DMS79 (cell line): ENCODE measurements at regions not wholly inside any gene's neighbourhood (a gene's known extent, or its start where the extent isn't known, plus 50 kb on each side); places are given as distances from the start of the nearest gene placed in this dataset.

Experiments
- DNase-seq: peaks from one replicate; lab custom pipeline; 2025; lab: John Stamatoyannopoulos, UW

DNA sequence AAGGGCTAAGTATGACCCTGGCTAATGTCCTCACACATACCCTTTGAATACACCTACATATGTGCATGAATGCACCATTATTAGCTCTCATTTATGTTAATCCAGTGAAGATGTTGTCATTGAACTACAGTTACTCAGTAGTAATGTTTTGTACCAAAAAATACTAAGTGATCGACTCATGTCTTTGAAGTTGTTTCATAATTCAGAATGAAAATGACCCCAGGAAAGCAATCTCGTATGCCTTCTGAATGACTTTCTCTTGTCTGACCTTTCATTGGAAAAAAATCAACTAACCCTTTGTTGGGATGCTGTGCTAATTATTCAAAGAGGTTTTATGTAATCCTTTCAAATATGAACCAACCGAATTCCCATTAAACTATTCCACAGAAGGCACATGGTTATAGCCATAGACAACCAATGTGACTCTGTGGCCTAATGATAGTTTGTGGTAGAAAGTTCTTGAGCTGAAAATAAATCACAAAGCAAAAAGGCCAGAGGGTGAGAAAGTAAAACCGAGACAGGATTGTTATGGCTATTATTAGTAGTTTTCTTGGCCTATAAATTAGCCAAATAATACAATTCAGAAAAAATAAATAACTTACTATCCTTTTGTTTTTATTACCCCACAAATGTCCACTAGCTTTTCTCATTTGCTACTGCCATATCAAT is 86.8 kb upstream of the STARD13 start:
- no peak for DNase-seq

DNA sequence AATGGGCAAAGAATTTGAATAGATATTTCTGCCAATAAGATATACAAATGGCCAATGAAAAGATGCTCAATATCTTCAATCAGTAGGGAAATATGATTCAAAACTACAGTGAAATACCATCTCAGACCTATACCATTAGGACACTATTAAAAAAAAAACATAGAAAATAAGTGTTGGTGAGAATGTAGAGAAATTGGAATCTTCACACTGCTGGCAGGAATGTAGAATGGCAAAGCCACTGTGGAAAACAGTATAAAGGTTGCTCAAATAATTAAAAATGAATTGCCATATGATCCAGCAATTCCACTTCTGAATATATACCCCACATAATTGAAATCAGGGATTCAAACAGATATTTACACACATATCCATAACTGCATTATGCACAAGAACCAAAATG is 88.1 kb upstream of the STARD13 start:
- no peak for DNase-seq

DNA sequence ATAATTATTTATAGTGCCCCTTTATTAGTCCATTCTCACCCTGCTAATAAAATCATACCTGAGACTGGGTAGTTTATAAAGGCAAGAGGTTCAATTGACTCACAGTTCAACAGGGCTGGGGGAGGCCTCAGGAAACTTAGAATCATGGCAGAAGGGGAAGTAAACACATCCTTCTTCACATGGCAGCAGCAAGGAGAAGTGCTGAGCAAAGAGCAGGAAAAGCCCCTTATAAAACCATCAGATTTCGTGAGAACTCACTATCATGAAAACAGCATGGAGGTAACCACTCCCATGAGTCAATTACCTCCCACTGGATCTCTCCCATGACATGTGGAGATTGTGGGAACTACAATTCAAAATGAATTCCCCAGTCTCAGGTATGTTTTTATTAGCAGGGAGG is 89.9 kb upstream of the STARD13 start:
- no peak for DNase-seq

DNA sequence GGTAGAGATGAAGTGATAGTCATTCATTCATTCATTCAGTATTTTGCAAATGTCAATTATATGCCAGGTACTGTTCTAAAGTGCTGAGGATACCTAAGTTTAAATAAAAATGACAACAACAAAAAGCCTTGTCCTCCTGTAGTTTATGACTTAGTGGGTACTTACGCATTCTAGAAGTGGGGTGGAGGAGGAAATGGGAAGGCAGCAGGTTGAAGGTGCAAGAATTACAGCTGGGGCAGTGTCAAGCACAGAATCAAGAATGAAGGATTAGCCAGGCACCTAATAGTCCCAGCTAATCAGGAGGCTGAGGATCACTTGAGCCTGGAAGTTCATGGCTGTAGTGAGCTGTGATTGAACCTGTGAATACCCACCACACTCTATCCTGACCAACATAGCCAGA is 90.7 kb upstream of the STARD13 start:
- no peak for DNase-seq

DNA sequence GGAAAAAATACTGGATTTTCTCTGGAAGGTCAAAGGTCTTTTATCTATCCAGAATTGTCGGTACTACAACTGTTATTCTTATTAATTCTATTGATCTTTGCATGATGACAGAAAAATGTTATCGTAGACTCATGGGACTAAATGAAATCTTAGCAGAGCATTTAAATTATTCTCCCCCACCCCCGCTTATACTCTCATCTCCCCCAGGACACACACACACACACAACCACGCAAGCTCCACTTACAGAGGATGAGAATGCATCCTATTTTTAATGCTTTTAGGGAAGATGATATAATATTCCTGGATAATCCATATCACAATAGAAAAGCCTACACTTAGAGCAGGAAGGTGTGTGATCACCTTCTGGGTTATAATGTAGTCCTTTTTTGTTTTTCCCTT is 91.9 kb upstream of the STARD13 start:
- DNase-seq, result no peak

DNA sequence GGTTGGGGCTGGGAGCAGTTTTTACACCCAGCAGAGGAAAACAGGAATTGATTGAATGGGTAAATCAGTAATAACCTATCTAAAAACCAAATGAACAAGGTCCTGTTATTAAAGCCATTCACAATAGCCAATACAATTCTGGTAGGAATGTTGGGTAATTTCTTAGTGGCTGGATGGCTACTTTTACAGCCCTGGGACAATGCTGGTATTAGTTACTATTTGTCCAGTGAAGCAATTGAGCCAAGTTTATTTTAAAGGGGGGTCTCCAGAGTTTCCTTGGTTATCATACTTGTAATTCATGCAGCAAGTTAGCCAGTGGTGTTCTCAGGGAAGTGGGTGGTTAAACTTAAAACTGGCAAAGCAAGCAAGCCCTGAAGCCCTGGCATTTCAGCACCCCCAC is 92.3 kb upstream of the STARD13 start:
- no peak for DNase-seq

DNA sequence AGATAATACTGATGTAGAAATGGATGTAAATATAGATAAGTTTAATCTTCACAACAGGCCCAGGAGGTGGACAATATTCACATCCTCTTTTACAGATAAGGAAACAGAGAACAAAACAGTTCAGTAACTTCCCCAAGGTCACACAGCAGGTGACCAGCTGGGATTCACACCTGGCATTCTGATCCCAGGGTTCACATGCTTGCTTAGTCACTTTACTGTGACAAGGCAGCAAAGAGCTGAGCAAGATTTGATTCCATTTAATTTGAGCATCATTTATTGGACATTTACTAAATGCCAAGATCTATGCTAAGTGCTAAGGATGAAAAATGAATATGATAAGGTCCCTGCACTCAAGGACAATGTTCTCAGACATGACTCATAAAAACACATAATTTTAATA is 94.1 kb upstream of the STARD13 start:
- DNase-seq, result no peak

GRCh38 chr13:33380487-33381079 is 95.0 kb upstream of the STARD13 start:
- DNase-seq, result no peak

GRCh38 chr13:33381180-33381579 is 95.6 kb upstream of the STARD13 start:
- DNase-seq, result no peak

DNA sequence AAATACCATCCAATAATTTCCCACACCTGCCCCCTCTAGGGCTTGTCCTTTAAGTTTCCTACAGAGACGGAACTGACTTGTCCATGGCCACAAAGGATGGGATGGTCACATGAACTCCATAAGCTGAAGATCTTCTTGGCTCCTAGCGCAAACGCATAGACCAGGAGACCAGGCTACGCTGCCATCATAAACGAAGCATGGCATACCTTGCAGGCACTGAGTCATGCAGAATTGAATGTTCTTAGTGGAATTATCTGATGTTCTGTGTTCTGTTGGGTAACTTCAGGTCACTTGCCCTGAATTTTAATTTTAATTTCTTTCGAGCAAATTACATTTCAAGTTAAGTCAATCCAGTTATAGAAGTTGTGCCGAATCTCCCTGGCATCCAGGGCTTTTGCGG is 96.4 kb upstream of the STARD13 start:
- no peak for DNase-seq

DNA sequence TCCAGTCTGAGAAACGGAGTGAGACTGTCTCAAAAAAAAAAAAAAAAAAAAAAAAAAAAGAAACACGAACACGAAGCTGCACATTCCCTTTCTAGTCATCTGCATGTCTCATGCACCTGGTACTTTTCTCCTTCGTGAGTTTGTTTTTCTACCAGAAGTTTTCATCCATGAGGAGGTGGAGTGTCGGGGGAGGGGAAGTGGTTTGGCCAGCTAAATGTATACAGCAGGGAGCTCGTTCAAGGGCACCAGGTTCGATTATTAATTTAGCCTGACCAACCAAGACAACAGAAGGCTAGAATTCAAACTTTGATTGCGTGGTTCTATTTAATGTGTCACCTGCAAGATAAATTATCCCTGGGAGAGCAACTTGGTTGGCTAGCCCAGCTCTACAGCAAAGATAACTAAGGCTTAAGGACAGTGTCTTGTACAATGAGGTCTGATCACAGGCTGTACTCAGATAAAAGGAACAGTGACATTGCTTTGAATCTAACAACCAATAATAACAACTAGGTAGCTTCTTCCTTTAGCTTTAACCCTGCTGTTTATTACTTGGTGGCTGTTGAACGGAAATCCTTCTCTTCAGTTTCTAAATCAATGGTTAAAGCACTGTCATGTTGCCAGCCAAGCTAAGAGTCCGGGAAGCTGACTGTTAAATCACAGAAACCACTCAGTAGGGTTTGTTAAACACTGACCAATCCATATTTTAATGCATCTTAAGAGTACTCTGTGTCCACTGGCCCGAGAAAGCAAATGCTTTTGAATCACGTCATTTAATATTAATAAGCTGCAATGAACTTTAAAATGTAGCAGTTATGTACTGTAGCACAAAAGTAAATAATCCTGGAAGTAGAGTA is 98.4 kb upstream of the STARD13 start:
- DNase-seq, result peak; percentile 92

DNA sequence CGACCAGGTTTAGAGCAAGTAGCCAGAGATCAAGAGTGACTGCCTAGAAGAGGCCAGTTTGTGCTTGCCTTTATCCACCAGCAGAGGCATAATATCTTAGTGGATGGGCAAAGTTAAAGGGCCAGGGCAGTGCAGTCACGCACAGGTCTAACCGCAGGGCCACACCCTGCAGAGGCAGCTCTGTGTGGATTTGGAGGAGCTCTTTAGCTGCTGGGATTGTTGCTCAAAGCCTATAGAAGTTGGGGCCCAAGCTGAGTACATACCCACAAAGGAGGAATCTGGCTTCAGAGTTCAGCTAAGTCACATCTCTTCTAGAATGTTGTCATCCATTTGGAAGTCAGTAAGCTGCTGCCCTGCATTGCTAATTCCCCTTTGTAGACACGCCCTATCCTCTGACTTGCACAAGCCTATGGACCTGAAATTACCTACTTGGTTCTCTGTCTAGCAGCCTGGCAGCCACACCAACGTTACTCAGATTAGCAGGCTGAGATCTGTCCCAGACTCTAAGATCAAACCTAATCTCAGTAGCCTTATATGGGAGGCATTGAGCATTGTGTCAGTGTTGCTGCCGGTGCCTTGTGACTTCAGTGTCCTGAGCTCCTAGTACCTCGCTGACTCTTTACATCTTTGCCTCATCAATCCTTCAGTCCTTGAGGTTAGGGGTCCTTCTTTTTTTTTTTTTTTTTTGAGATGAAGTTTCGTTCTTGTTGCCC is 102.9 kb upstream of the STARD13 start:
- DNase-seq, result no peak

- DNase-seq, result no peak
Measured at GRCh38 chr13:33392794-33393405, 107.3 kb upstream of the STARD13 start.

DNA sequence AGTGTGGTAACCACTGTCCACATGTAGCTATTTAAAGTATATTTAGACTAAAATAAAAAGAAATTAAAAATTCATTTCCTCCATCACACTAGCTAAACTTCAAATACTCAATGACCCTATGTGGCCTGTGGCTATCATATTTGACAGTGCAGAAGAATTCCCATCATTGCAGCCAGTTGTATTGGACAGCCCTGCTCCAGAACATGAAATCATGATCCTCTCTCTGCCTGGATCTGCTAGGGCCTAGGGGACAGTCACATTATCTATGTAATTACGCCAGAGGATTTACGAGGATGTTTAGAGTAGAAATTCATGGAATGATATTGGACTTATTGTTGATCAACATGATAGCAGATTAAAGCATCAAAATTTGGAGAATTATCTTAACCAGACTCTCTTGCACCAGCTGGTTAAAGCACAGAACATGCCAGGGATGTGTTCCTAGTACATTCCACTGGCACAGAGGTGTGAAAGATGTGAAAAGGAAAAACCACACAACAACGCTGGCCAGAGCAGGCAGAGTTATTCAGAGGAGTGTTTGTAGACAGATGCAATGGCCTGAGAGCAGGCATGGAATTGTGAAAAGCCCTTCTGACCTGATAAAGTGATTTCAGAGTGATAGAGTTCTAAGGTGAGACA is 108.9 kb upstream of the STARD13 start:
- no peak for DNase-seq

GRCh38 chr13:33401238-33401637 is 115.7 kb upstream of the STARD13 start:
- DNase-seq, result peak; percentile 86

- DNase-seq, result no peak
Measured at GRCh38 chr13:33402975-33403374, 117.4 kb upstream of the STARD13 start.

DNA sequence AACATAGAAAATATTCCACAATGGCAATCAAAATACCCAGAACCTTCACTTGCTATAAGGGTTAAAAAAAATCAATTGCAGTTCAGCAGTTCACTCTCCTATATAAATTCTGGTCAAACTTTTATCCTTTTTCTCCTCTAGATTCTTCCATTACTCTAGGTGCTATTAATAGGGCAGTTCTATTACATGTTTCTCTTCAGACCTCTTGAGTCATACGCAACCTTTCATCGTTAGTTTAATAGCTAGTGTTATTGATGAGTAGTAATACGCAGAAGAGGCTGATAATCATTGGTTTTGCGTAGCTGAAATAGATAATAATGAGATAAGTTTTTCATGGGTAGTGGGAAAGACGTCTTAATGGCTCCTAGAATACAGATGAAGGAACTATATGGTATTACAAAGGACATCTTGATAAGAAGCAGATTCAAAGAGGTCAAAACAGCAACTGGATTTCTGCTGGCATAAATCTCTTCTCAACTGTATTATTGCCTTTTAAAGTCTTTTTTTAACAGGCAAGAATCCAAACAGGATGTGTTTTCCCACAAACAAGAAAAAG is 118.3 kb upstream of the STARD13 start:
- DNase-seq, result no peak

GRCh38 chr13:33405371-33405770 is 119.8 kb upstream of the STARD13 start:
- DNase-seq, result no peak

DNA sequence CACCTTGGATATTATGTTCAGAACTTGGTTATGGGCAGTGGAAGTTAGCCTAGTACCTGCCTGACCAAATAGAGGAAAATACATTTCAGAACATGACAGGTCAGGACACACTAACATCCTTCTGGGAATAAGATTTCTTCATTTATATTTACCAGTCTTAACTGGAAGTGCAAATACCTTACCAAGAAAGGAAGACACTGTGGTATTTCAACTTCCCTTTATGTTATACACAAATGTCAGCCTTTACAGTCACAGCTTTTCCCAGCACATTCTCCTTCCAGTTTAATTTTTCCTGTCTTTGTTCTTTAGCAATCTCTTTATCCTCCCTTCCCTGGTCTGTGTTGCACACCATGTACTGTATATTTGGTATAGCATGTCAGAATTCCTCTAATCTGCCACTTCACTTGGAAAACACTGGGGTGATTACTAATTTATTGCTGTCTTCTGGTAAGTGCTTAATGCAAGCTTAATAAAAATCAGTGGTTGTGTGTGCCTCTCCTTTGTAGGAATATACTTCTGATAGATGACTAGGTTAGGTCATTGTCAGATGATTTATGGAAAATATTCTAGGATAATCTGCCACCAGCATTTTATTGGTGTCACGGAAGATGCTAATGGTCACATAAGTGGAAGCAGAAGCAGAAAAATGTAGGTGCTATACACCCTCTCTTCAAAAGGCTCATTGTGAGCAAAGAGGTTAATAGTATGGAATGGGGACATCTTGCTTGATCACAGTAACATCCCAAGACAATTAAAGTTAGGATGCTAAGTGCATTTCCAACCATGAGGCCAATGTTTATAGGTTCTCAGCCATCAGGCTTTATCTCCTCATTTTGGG is 124.3 kb upstream of the STARD13 start:
- DNase-seq, result no peak

DNA sequence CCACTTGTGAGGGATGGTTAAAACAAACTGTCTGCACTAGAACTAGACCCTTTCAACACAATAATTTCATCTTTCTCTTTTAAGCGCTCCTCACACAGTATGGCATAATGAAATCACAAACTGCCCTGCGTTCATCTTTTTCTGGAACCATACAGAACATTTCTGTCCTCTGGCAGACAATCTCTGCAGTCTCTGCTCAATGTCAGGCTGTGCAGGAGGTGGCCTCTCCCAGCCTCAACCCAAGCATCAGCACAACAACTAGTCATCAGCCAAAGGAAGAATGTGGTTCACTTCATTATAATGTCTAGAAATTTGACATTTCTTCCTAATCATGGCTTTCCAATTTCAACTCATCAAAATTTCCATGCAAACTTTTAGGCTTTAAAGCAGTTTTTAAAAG is 125.1 kb upstream of the STARD13 start:
- no peak for DNase-seq
